ENCODE measurements at regions not wholly inside any gene's neighbourhood (a gene's known extent, or its start where the extent isn't known, plus 50 kb on each side); places are given as distances from the start of the nearest gene placed in this dataset.
"Not testable (repeated sequence)": the region's sequence is repeated elsewhere in the genome, so short reads cannot be mapped to it uniquely, and the experiment has no call there.

DNA sequence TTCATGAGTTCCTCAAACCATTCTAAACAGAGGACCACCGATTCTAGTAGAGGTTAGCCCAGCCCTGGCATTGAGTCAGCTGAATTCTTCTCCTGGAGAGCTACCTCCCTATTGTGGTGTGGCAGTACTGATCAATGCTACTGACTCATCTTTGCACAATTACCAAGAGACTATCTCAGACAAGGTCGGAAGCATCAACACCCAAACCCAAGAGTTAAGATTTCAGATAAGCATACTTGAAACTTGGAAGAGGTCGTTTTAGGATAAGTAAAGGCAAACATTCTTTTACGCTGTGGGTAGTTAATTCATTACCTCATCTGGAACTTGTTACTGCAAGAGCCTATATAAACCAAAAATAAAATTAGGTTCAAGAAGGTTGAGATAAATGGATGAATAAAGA lies 154.6 kb upstream of the NRBF2 start:
- no peaks in the 10 kb centered on the region for H3K4me1 ChIP-seq (ENCODE audit: control insufficient read depth in 1 of 2, insufficient read depth in 2 of 2, low read length in 2 of 2)
- TF ChIP-seq EZH2 (IDR thresholded peaks at IDR 0.05) (no peak), SIN3A (IDR thresholded peaks at IDR 0.05; ENCODE audit: low read depth) (no peak), POLR2AphosphoS5 (IDR thresholded peaks at IDR 0.05; ENCODE audit: low read depth, low read length) (no peak), JUND (IDR thresholded peaks at IDR 0.05) (no peak), EZH2phosphoT487 (IDR thresholded peaks at IDR 0.05; ENCODE audit: borderline replicate concordance) (no peak), RAD21 (IDR thresholded peaks at IDR 0.05; ENCODE audit: low read depth) (no peak), CEBPB (IDR thresholded peaks at IDR 0.05; ENCODE audit: low read depth) (no peak), SRF (IDR thresholded peaks at IDR 0.05; ENCODE audit: low read depth) (no peak), CBX3 (IDR thresholded peaks at IDR 0.05; ENCODE audit: low read depth) (no peak), FOSL1 (IDR thresholded peaks at IDR 0.05; ENCODE audit: low read depth) (no peak), EGR1 (IDR thresholded peaks at IDR 0.05; ENCODE audit: low read depth) (no peak), POLR2A (IDR thresholded peaks at IDR 0.05; ENCODE audit: borderline replicate concordance, extremely low read depth, insufficient read depth, insufficient read length) (no peak), ZFX (IDR thresholded peaks at IDR 0.05) (no peak)
- TF ChIP-seq, protein P1, sequence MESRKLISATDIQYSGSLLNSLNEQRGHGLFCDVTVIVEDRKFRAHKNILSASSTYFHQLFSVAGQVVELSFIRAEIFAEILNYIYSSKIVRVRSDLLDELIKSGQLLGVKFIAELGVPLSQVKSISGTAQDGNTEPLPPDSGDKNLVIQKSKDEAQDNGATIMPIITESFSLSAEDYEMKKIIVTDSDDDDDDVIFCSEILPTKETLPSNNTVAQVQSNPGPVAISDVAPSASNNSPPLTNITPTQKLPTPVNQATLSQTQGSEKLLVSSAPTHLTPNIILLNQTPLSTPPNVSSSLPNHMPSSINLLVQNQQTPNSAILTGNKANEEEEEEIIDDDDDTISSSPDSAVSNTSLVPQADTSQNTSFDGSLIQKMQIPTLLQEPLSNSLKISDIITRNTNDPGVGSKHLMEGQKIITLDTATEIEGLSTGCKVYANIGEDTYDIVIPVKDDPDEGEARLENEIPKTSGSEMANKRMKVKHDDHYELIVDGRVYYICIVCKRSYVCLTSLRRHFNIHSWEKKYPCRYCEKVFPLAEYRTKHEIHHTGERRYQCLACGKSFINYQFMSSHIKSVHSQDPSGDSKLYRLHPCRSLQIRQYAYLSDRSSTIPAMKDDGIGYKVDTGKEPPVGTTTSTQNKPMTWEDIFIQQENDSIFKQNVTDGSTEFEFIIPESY (IDR thresholded peaks at IDR 0.05; ENCODE audit: extremely low read depth, insufficient replicate concordance, low read length): no peak
- TF ChIP-seq, protein P2, sequence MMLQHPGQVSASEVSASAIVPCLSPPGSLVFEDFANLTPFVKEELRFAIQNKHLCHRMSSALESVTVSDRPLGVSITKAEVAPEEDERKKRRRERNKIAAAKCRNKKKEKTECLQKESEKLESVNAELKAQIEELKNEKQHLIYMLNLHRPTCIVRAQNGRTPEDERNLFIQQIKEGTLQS (IDR thresholded peaks at IDR 0.05): no peak
- TF ChIP-seq, protein P3, sequence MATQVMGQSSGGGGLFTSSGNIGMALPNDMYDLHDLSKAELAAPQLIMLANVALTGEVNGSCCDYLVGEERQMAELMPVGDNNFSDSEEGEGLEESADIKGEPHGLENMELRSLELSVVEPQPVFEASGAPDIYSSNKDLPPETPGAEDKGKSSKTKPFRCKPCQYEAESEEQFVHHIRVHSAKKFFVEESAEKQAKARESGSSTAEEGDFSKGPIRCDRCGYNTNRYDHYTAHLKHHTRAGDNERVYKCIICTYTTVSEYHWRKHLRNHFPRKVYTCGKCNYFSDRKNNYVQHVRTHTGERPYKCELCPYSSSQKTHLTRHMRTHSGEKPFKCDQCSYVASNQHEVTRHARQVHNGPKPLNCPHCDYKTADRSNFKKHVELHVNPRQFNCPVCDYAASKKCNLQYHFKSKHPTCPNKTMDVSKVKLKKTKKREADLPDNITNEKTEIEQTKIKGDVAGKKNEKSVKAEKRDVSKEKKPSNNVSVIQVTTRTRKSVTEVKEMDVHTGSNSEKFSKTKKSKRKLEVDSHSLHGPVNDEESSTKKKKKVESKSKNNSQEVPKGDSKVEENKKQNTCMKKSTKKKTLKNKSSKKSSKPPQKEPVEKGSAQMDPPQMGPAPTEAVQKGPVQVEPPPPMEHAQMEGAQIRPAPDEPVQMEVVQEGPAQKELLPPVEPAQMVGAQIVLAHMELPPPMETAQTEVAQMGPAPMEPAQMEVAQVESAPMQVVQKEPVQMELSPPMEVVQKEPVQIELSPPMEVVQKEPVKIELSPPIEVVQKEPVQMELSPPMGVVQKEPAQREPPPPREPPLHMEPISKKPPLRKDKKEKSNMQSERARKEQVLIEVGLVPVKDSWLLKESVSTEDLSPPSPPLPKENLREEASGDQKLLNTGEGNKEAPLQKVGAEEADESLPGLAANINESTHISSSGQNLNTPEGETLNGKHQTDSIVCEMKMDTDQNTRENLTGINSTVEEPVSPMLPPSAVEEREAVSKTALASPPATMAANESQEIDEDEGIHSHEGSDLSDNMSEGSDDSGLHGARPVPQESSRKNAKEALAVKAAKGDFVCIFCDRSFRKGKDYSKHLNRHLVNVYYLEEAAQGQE (IDR thresholded peaks at IDR 0.05; ENCODE audit: low read depth): no peak

DNA sequence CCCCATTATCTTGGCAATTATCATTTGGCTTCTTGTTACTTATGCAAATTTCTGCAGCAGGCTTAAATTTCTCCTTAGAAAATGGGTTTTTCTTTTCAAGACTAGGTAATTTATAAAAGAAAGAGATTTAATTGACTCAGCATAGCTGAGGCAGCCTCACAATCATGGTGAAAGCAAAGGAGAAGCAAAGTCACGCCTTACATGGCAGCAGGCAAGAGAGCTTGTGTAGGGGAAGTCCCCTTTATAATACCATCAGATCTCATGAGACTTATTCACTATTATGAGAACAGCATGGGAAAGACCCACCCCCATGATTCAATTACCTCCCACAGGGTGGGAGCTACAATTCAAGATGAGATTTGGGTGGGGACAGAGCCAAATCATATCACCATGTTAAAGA lies 158.3 kb upstream of the NRBF2 start:
- H4K20me1 ChIP-seq (ENCODE audit: insufficient read depth); H2AFZ ChIP-seq (ENCODE audit: low read depth, low read length, poor library complexity, severe bottlenecking); H3K27ac ChIP-seq (ENCODE audit: low read depth, low read length); ATAC-seq; H3K4me1 ChIP-seq (ENCODE audit: control insufficient read depth in 1 of 2, insufficient read depth in 2 of 2, low read length in 2 of 2); RAD21 ChIA-PET (ENCODE audit: low non-redundant PET in 1 of 2, low total read pairs in 2 of 2, uncharacterized antibody in 2 of 2, unreplicated experiment in 2 of 2); H3K9me2 ChIP-seq (ENCODE audit: insufficient read depth); H3K9me3 ChIP-seq (ENCODE audit: control insufficient read depth in 1 of 2, insufficient read depth in 1 of 2, low read depth in 1 of 2, low read length in 2 of 2); H3K79me2 ChIP-seq (ENCODE audit: insufficient read depth, low read length); H3K9ac ChIP-seq (ENCODE audit: low read length); POLR2A ChIA-PET; intact Hi-C loops (cut with micrococcal nuclease); H3K36me3 ChIP-seq (ENCODE audit: control insufficient read depth in 1 of 2, insufficient read depth in 2 of 2, low read length in 2 of 2); H3K4me2 ChIP-seq (ENCODE audit: low read length); H3K27me3 ChIP-seq (ENCODE audit: insufficient read depth, low read length); CTCF ChIA-PET; BruUV-seq (replicated peaks); H3K4me3 ChIP-seq (replicated peaks in 1 of 2; ENCODE audit: low read depth in 1 of 2, low read length in 2 of 2); DNase-seq (ENCODE audit: low read depth, low spot score): not testable (repeated sequence)

More for the DNA sequence above, 154.6 kb upstream of the NRBF2 start:
- RAD21 ChIA-PET (ENCODE audit: low non-redundant PET in 1 of 2, low total read pairs in 2 of 2, uncharacterized antibody in 2 of 2, unreplicated experiment in 2 of 2): no interaction called here
- Histone ChIP-seq H3K36me3 (ENCODE audit: control insufficient read depth in 1 of 2, insufficient read depth in 2 of 2, low read length in 2 of 2) (no peaks in the 10 kb centered on the region), H3K27me3 (ENCODE audit: insufficient read depth, low read length) (no peaks in the 10 kb centered on the region), H3K27ac (ENCODE audit: low read depth, low read length) (no peak overlapping the region), H3K9me3 (ENCODE audit: control insufficient read depth in 1 of 2, insufficient read depth in 1 of 2, low read depth in 1 of 2, low read length in 2 of 2) (no peaks in the 10 kb centered on the region), H3K4me2 (ENCODE audit: low read length) (no peak overlapping the region), H3K4me3 (replicated peaks in 1 of 2; ENCODE audit: low read depth in 1 of 2, low read length in 2 of 2) (no peak overlapping the region), H3K9me2 (ENCODE audit: insufficient read depth) (0 out of 2 replicates have a peak, but pooled peaks cover 3% of the 10 kb centered on the region), H2AFZ (ENCODE audit: low read depth, low read length, poor library complexity, severe bottlenecking) (no peak overlapping the region), H3K9ac (ENCODE audit: low read length) (no peak overlapping the region), H3K79me2 (ENCODE audit: insufficient read depth, low read length) (no peaks in the 10 kb centered on the region), H4K20me1 (ENCODE audit: insufficient read depth) (no peaks in the 10 kb centered on the region)
- CTCF ChIA-PET: no interaction called here
- DNase-seq (ENCODE audit: low read depth, low spot score) (no peak), ATAC-seq (no peak)
- POLR2A ChIA-PET: no interaction called here
- intact Hi-C loops (cut with micrococcal nuclease): no loop called here
- BruUV-seq (replicated peaks): no TSS peak

Measured in HCT116 (cell line).